H1 (cell line): ENCODE measurements at regions not wholly inside any gene's neighbourhood (a gene's known extent, or its start where the extent isn't known, plus 50 kb on each side); places are given as distances from the start of the nearest gene placed in this dataset.

Experiments
- CEBPB ChIP-seq: IDR thresholded peaks from 2 replicates; pipeline ENCODE4 v1.6.1; 2012; ENCODE audit warnings: low read depth, low read length
- EP300 ChIP-seq, 2 experiments: IDR thresholded peaks; 1 replicate in 1 of 2; 2 replicates in 1 of 2; pipeline ENCODE4 v1.6.1; 2011 to 2012; ENCODE audit warnings: low read depth in 2 of 2, low read length in 2 of 2, mild to moderate bottlenecking in 2 of 2, borderline replicate concordance in 1 of 2, inconsistent platforms in 1 of 2, moderate library complexity in 1 of 2
- EZH2 ChIP-seq: fragments of 200-600 bp; sonication (generic); IDR thresholded peaks from 2 replicates; pipeline ENCODE4 v1.7.1; 2012; ENCODE audit warnings: low read depth, mild to moderate bottlenecking, moderate library complexity, low read length, inconsistent platforms; ENCODE audit not compliant: severe bottlenecking
- GABPA ChIP-seq: IDR thresholded peaks from 2 replicates; pipeline ENCODE4 v1.6.1; 2011; ENCODE audit warnings: mild to moderate bottlenecking, low read length, moderate library complexity, borderline replicate concordance; ENCODE audit not compliant: insufficient read depth
- GTF2F1 ChIP-seq: IDR thresholded peaks from 2 replicates; pipeline ENCODE4 v1.6.1; 2012; ENCODE audit warnings: low read depth, low read length, improper control_type of control experiment, borderline replicate concordance
- JUN ChIP-seq: IDR thresholded peaks from 2 replicates; pipeline ENCODE4 v1.6.1; 2011; ENCODE audit warnings: low read depth, mild to moderate bottlenecking, improper control_type of control experiment, low read length
- PHF8 ChIP-seq: fragments of 200-600 bp; sonication (generic); conservative IDR thresholded peaks from 2 replicates; pipeline ENCODE4 v1.7.1; 2012; ENCODE audit warnings: low read depth, mild to moderate bottlenecking, inconsistent platforms, low read length, moderate library complexity
- POLR2A ChIP-seq, 2 experiments: IDR thresholded peaks; 1 replicate in 1 of 2; 2 replicates in 1 of 2; pipeline ENCODE4 v1.6.1; 2011; ENCODE audit warnings: low read depth in 2 of 2, low read length in 2 of 2, mild to moderate bottlenecking in 2 of 2; ENCODE audit errors: control extremely low read depth in 1 of 2
- SIN3A ChIP-seq, 2 experiments: IDR thresholded peaks in 1 of 2; conservative IDR thresholded peaks in 1 of 2; 2 replicates each; pipeline ENCODE4 v1.6.1; 2011 to 2012; ENCODE audit warnings: low read length in 2 of 2, improper control_type of control experiment in 1 of 2, low read depth in 1 of 2, mild to moderate bottlenecking in 1 of 2
- TBP ChIP-seq: IDR thresholded peaks from 2 replicates; pipeline ENCODE4 v1.6.1; 2011; ENCODE audit warnings: low read depth, low read length, improper control_type of control experiment
- YY1 ChIP-seq: IDR thresholded peaks from 2 replicates; pipeline ENCODE4 v1.6.1; 2011; ENCODE audit warnings: low read depth, mild to moderate bottlenecking, low read length
- TF ChIP-seq, protein P1 (sequence below), 3 experiments: IDR thresholded peaks; 1 replicate in 2 of 3; 2 replicates in 1 of 3; pipeline versions ENCODE4 v1.5.1 to v1.6.1; 2011; ENCODE audit warnings: low read length in 3 of 3, mild to moderate bottlenecking in 3 of 3, inconsistent platforms in 2 of 3, low read depth in 1 of 3, moderate library complexity in 1 of 3; ENCODE audit not compliant: insufficient read depth in 1 of 3; ENCODE audit errors: control extremely low read depth in 1 of 3
- TF ChIP-seq, protein P2 (sequence below): IDR thresholded peaks from 2 replicates; pipeline ENCODE4 v1.6.1; 2012; ENCODE audit warnings: inconsistent platforms

DNA sequence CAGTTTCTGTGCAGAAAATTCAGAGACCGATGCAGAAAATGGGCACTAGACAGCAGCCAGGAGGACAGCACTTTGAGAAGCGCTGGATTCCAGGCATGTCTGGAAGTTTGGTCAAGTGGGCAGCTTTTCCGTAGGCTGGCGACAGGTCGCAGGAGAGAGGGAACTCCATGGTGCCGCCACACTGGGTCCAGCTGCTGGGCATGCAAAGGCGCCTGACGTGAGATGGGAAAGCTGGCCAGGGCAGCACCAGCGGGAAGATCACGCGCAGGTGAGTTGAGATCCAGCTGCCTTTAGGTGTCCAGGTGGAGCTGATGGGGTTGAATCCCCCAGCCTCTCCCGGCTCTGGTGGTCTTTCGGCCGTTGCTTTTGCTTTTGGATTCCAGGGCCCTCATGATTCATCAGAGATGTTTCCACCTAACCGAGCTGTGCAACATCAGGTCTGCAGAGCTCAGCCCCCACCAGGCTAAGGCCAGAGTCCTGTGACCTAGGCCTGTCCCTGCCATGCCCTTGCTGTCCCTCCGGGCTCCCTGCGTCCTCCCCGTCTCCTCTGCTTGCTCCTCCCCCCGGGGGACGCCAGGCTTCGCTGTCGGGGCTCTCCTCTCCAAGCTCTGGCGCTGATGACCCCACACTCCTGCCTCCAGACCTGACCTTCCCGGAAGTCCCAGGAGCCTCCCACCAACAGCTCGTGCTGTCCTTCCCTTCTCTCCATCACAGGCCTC is 1001.7 kb downstream of the BRD1 start:
- TF ChIP-seq POLR2A (IDR thresholded peaks at IDR 0.05; ENCODE audit: control extremely low read depth in 1 of 2, low read depth in 2 of 2, low read length in 2 of 2) = no peak
- TF ChIP-seq, protein P1, sequence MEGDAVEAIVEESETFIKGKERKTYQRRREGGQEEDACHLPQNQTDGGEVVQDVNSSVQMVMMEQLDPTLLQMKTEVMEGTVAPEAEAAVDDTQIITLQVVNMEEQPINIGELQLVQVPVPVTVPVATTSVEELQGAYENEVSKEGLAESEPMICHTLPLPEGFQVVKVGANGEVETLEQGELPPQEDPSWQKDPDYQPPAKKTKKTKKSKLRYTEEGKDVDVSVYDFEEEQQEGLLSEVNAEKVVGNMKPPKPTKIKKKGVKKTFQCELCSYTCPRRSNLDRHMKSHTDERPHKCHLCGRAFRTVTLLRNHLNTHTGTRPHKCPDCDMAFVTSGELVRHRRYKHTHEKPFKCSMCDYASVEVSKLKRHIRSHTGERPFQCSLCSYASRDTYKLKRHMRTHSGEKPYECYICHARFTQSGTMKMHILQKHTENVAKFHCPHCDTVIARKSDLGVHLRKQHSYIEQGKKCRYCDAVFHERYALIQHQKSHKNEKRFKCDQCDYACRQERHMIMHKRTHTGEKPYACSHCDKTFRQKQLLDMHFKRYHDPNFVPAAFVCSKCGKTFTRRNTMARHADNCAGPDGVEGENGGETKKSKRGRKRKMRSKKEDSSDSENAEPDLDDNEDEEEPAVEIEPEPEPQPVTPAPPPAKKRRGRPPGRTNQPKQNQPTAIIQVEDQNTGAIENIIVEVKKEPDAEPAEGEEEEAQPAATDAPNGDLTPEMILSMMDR (IDR thresholded peaks at IDR 0.05; ENCODE audit: control extremely low read depth in 1 of 3, insufficient read depth in 1 of 3, low read depth in 1 of 3, low read length in 3 of 3) = no peak
- no peak for TF ChIP-seq EZH2
- no peak for TF ChIP-seq TBP
- no peak for TF ChIP-seq PHF8
- no peak for TF ChIP-seq GABPA
- no peak for TF ChIP-seq SIN3A (conservative IDR thresholded peaks at IDR 0.05 in 1 of 2, IDR thresholded peaks at IDR 0.05 in 1 of 2; ENCODE audit: low read depth in 1 of 2, low read length in 2 of 2)
- TF ChIP-seq EP300 (IDR thresholded peaks at IDR 0.05; ENCODE audit: borderline replicate concordance in 1 of 2, low read depth in 2 of 2, low read length in 2 of 2) = no peak
- TF ChIP-seq CEBPB = no peak
- TF ChIP-seq, protein P2, sequence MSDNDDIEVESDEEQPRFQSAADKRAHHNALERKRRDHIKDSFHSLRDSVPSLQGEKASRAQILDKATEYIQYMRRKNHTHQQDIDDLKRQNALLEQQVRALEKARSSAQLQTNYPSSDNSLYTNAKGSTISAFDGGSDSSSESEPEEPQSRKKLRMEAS = no peak
- no peak for TF ChIP-seq YY1
- TF ChIP-seq GTF2F1 = no peak
- no peak for TF ChIP-seq JUN
